ENCODE measurements at regions not wholly inside any gene's neighbourhood (a gene's known extent, or its start where the extent isn't known, plus 50 kb on each side); places are given as distances from the start of the nearest gene placed in this dataset.

GRCh38 chr2:60400462-60401246, 152.8 kb downstream of the BCL11A start:
- no peak for DNase-seq

GRCh38 chr2:60394463-60394862, 159.0 kb downstream of the BCL11A start:
- no peak for DNase-seq

- no peak for DNase-seq
Observed at GRCh38 chr2:60391649-60392375, 161.6 kb downstream of the BCL11A start.

- no peak for DNase-seq
Observed at GRCh38 chr2:60391230-60391629, 162.2 kb downstream of the BCL11A start.

GRCh38 chr2:60386436-60386835, 167.0 kb downstream of the BCL11A start:
- no peak for DNase-seq

- no peak for DNase-seq
Observed at GRCh38 chr2:60385648-60386047, 167.8 kb downstream of the BCL11A start.

- DNase-seq, result no peak
Observed at GRCh38 chr2:60383401-60384143, 169.9 kb downstream of the BCL11A start.

GRCh38 chr2:60380411-60380810, 173.0 kb downstream of the BCL11A start:
- no peak for DNase-seq

GRCh38 chr2:60379684-60380083, 173.8 kb downstream of the BCL11A start:
- DNase-seq, result no peak

- DNase-seq, result no peak
Observed at GRCh38 chr2:60379216-60379615, 174.2 kb downstream of the BCL11A start.

GRCh38 chr2:60377825-60378224, 175.6 kb downstream of the BCL11A start:
- DNase-seq, result no peak

- no peak for DNase-seq
Observed at GRCh38 chr2:60376252-60376651, 177.2 kb downstream of the BCL11A start.

- DNase-seq, result no peak
Observed at GRCh38 chr2:60371681-60372080, 181.8 kb downstream of the BCL11A start.

GRCh38 chr2:60371219-60371618, 182.2 kb downstream of the BCL11A start:
- DNase-seq, result no peak

GRCh38 chr2:60370814-60371213, 182.6 kb downstream of the BCL11A start:
- no peak for DNase-seq

- no peak for DNase-seq
Observed at GRCh38 chr2:60368456-60368855, 185.0 kb downstream of the BCL11A start.

GRCh38 chr2:60366135-60366712, 187.2 kb downstream of the BCL11A start:
- DNase-seq, result no peak

- no peak for DNase-seq
Observed at GRCh38 chr2:60365556-60365955, 187.9 kb downstream of the BCL11A start.

- DNase-seq, result no peak
Observed at GRCh38 chr2:60364491-60364890, 189.0 kb downstream of the BCL11A start.

GRCh38 chr2:60361498-60361897, 192.0 kb downstream of the BCL11A start:
- no peak for DNase-seq

- DNase-seq, result no peak
Observed at GRCh38 chr2:60359569-60359968, 193.9 kb downstream of the BCL11A start.

GRCh38 chr2:60358476-60358875, 195.0 kb downstream of the BCL11A start:
- DNase-seq, result no peak

- DNase-seq, result no peak
Observed at GRCh38 chr2:60357996-60358395, 195.5 kb downstream of the BCL11A start.

Data from activated T-cell treated with anti-CD3 and anti-CD28 coated beads for 4 hours (primary cell).